ENCODE measurements at regions not wholly inside any gene's neighbourhood (a gene's known extent, or its start where the extent isn't known, plus 50 kb on each side); places are given as distances from the start of the nearest gene placed in this dataset.

- H3K4me1 ChIP-seq (ENCODE audit: low read length), result no peaks in the 10 kb centered on the region
- no peak overlapping the region for H3K9ac ChIP-seq (ENCODE audit: low read length)
- H4K20me1 ChIP-seq (ENCODE audit: insufficient read depth, low read length), result no peaks in the 10 kb centered on the region
- H3K4me2 ChIP-seq (ENCODE audit: low read length), result no peak overlapping the region
- H3K9me3 ChIP-seq (ENCODE audit: insufficient read depth, low read length), result no peaks in the 10 kb centered on the region
- no peaks in the 10 kb centered on the region for H3K36me3 ChIP-seq (replicated peaks; ENCODE audit: low read depth, low read length)
- H3K27ac ChIP-seq (ENCODE audit: low read length), result no peak overlapping the region
- peaks cover 24% of the 10 kb centered on the region for H3K27me3 ChIP-seq (ENCODE audit: low read depth, low read length)
- no peak overlapping the region for H3K4me3 ChIP-seq (ENCODE audit: low read length)
- no peaks in the 10 kb centered on the region for H3K79me2 ChIP-seq (ENCODE audit: low read length)
- no peak for TF ChIP-seq EZH2phosphoT487 (IDR thresholded peaks at IDR 0.05; ENCODE audit: low read depth)
- no peak for TF ChIP-seq CTCF (IDR thresholded peaks at IDR 0.05; ENCODE audit: low read depth, low read length)
- no peak overlapping the region for H2AFZ ChIP-seq (ENCODE audit: low read depth, low read length)
Measured at GRCh38 chr15:61404567-61404966, 175.5 kb upstream of the RORA start.

- H4K20me1 ChIP-seq (ENCODE audit: insufficient read depth, low read length), result no peaks in the 10 kb centered on the region
- no peak overlapping the region for H3K4me3 ChIP-seq (ENCODE audit: low read length)
- H3K4me1 ChIP-seq (ENCODE audit: low read length), result no peaks in the 10 kb centered on the region
- H3K27ac ChIP-seq (ENCODE audit: low read length), result no peak overlapping the region
- H3K9me3 ChIP-seq (ENCODE audit: insufficient read depth, low read length), result no peaks in the 10 kb centered on the region
- peaks cover 20% of the 10 kb centered on the region for H3K27me3 ChIP-seq (ENCODE audit: low read depth, low read length)
- H3K4me2 ChIP-seq (ENCODE audit: low read length), result no peak overlapping the region
- no peaks in the 10 kb centered on the region for H3K79me2 ChIP-seq (ENCODE audit: low read length)
- no peaks in the 10 kb centered on the region for H3K36me3 ChIP-seq (replicated peaks; ENCODE audit: low read depth, low read length)
- H2AFZ ChIP-seq (ENCODE audit: low read depth, low read length), result no peak overlapping the region
- no peak overlapping the region for H3K9ac ChIP-seq (ENCODE audit: low read length)
- TF ChIP-seq EZH2phosphoT487 (IDR thresholded peaks at IDR 0.05; ENCODE audit: low read depth) (no peak), CTCF (IDR thresholded peaks at IDR 0.05; ENCODE audit: low read depth, low read length) (no peak)
Measured at GRCh38 chr15:61403884-61404283, 174.8 kb upstream of the RORA start.

- Histone ChIP-seq H3K4me1 (ENCODE audit: low read length) (no peaks in the 10 kb centered on the region), H2AFZ (ENCODE audit: low read depth, low read length) (no peak overlapping the region), H3K79me2 (ENCODE audit: low read length) (no peaks in the 10 kb centered on the region), H3K27ac (ENCODE audit: low read length) (no peak overlapping the region), H3K36me3 (replicated peaks; ENCODE audit: low read depth, low read length) (no peaks in the 10 kb centered on the region), H3K9ac (ENCODE audit: low read length) (no peak overlapping the region), H4K20me1 (ENCODE audit: insufficient read depth, low read length) (no peaks in the 10 kb centered on the region), H3K27me3 (ENCODE audit: low read depth, low read length) (peaks cover 6% of the 10 kb centered on the region), H3K4me2 (ENCODE audit: low read length) (no peak overlapping the region), H3K4me3 (ENCODE audit: low read length) (no peak overlapping the region), H3K9me3 (ENCODE audit: insufficient read depth, low read length) (no peaks in the 10 kb centered on the region)
- no peak for TF ChIP-seq CTCF (IDR thresholded peaks at IDR 0.05; ENCODE audit: low read depth, low read length)
- no peak for TF ChIP-seq EZH2phosphoT487 (IDR thresholded peaks at IDR 0.05; ENCODE audit: low read depth)
Measured at GRCh38 chr15:61401903-61402698, 173.0 kb upstream of the RORA start.

GRCh38 chr15:61398310-61398709, 169.2 kb upstream of the RORA start:
- TF ChIP-seq EZH2phosphoT487 (IDR thresholded peaks at IDR 0.05; ENCODE audit: low read depth), result no peak
- TF ChIP-seq CTCF (IDR thresholded peaks at IDR 0.05; ENCODE audit: low read depth, low read length), result no peak
- H3K27ac ChIP-seq (ENCODE audit: low read length), result no peak overlapping the region
- H3K9me3 ChIP-seq (ENCODE audit: insufficient read depth, low read length), result no peaks in the 10 kb centered on the region
- H2AFZ ChIP-seq (ENCODE audit: low read depth, low read length), result no peak overlapping the region
- no peak overlapping the region for H3K9ac ChIP-seq (ENCODE audit: low read length)
- no peak overlapping the region for H3K4me2 ChIP-seq (ENCODE audit: low read length)
- H3K36me3 ChIP-seq (replicated peaks; ENCODE audit: low read depth, low read length), result no peaks in the 10 kb centered on the region
- H3K4me3 ChIP-seq (ENCODE audit: low read length), result no peak overlapping the region
- H3K4me1 ChIP-seq (ENCODE audit: low read length), result no peaks in the 10 kb centered on the region
- H3K79me2 ChIP-seq (ENCODE audit: low read length), result no peaks in the 10 kb centered on the region
- H4K20me1 ChIP-seq (ENCODE audit: insufficient read depth, low read length), result no peaks in the 10 kb centered on the region
- no peaks in the 10 kb centered on the region for H3K27me3 ChIP-seq (ENCODE audit: low read depth, low read length)

Measured in OCI-LY3 (cell line).